T-cell (primary cell): ENCODE measurements at regions not wholly inside any gene's neighbourhood (a gene's known extent, or its start where the extent isn't known, plus 50 kb on each side); places are given as distances from the start of the nearest gene placed in this dataset.
A peak's percentile ranks its signal among the peaks of the same experiment; 100 is the strongest.

Experiments used
- ATAC-seq, 4 experiments: fragments of 200-7000 bp in 3 of 4; fragments of 150-1000 bp in 1 of 4; cut with Tn5 transposase; replicated peaks in 1 of 4; 1 replicate in 3 of 4; 2 replicates in 1 of 4; pipeline ENCODE4 v1.10.0; 2021; ENCODE audit warnings: moderate library complexity in 3 of 4, mild to moderate bottlenecking in 2 of 4, moderate number of reproducible peaks in 1 of 4
- CTCF ChIA-PET, 2 donors: fragments of 300-600 bp; sonication (Branson Sonifier 250); formaldehyde crosslinking; loops; one replicate each; lab custom pipeline; 2022; ENCODE audit warnings: antibody characterized with exemption in 2 of 2; lab: Charles Lee
- POLR2A ChIA-PET, 2 donors: fragments of 300-600 bp; sonication (Branson Sonifier 250); formaldehyde crosslinking; loops; one replicate each; lab custom pipeline; 2022; ENCODE audit warnings: antibody characterized with exemption in 2 of 2; lab: Charles Lee
- DNase-seq, 35 experiments: peaks; one replicate each; pipeline versions ENCODE4 v3.0.0 to v3.0.0-alpha.2; 2013 to 2023
- H3K27ac ChIP-seq: one replicate; pipeline ENCODE4 v1.5.1; 2013; ENCODE audit warnings: low read length
- H3K27me3 ChIP-seq, 2 experiments: replicated peaks in 1 of 2; 1 replicate in 1 of 2; 2 replicates in 1 of 2; pipeline versions ENCODE4 v1.6.1 to v1.7.0; 2013; ENCODE audit warnings: low read length in 1 of 2, mixed read lengths in 1 of 2; ENCODE audit not compliant: control insufficient read depth in 2 of 2, insufficient read depth in 2 of 2; ENCODE audit errors: extremely low read depth in 1 of 2
- H3K36me3 ChIP-seq, 2 donors: 1 replicate in 1 of 2; 2 replicates in 1 of 2; pipeline versions ENCODE4 v1.6.1 to v1.7.0; 2013; ENCODE audit warnings: low read length in 1 of 2; ENCODE audit not compliant: control insufficient read depth in 2 of 2, insufficient read depth in 1 of 2; ENCODE audit errors: extremely low read depth in 1 of 2
- H3K4me1 ChIP-seq, 2 experiments: 1 replicate in 1 of 2; 2 replicates in 1 of 2; pipeline versions ENCODE4 v1.6.1 to v1.7.0; 2013; ENCODE audit warnings: low read length in 2 of 2, mixed read lengths in 1 of 2; ENCODE audit not compliant: insufficient read depth in 2 of 2, control insufficient read depth in 1 of 2; ENCODE audit errors: extremely low read depth in 1 of 2
- H3K4me3 ChIP-seq, 2 donors: 1 replicate in 1 of 2; 2 replicates in 1 of 2; pipeline versions ENCODE4 v1.5.1 to v1.7.0; 2013; ENCODE audit warnings: mild to moderate bottlenecking in 2 of 2, low read length in 1 of 2, moderate library complexity in 1 of 2; ENCODE audit not compliant: control insufficient read depth in 1 of 2; ENCODE audit errors: extremely low read depth in 1 of 2
- H3K9me3 ChIP-seq: 2 replicates; pipeline ENCODE4 v1.7.0; 2013
- H3K27ac Mint-ChIP-seq, 2 donors: one replicate each; pipeline ENCODE4 v1.8.0; 2020 to 2021; ENCODE audit warnings: mild to moderate bottlenecking in 2 of 2, mixed read lengths in 2 of 2
- H3K27me3 Mint-ChIP-seq, 2 donors: one replicate each; pipeline ENCODE4 v1.8.0; 2021 to 2022; ENCODE audit warnings: mixed read lengths in 2 of 2
- H3K36me3 Mint-ChIP-seq: one replicate; pipeline ENCODE4 v1.8.0; 2021; ENCODE audit warnings: mixed read lengths
- H3K4me1 Mint-ChIP-seq, 3 donors: one replicate each; pipeline ENCODE4 v1.8.0; 2020 to 2022; ENCODE audit warnings: mixed read lengths in 3 of 3, mild to moderate bottlenecking in 1 of 3
- H3K4me3 Mint-ChIP-seq, 3 donors: one replicate each; pipeline ENCODE4 v1.8.0; 2020 to 2022; ENCODE audit warnings: mild to moderate bottlenecking in 3 of 3, mixed read lengths in 3 of 3, moderate library complexity in 3 of 3
- H3K9me3 Mint-ChIP-seq, 3 donors: one replicate each; pipeline ENCODE4 v1.8.0; 2020 to 2022; ENCODE audit warnings: mixed read lengths in 3 of 3
- WGBS: methylation state at CpG from one replicate; pipeline ENCODE4 v1.1.5; 2013; ENCODE audit warnings: missing lambda C conversion rate; ENCODE audit not compliant: insufficient coverage; 5-methylcytosine and 5-hydroxymethylcytosine counted together

- WGBS, result 91% methylated on average over 22 of the region's 22 CpGs
- H3K4me3 Mint-ChIP-seq, result no peak overlapping the region
- no peak for DNase-seq
These were observed 226.0 kb upstream of the ADARB2 start for GRCh38 chr10:1963341-1963740.

GRCh38 chr10:1961989-1962388, 224.7 kb upstream of the ADARB2 start:
- ATAC-seq, result no peak
- no peak overlapping the region for H3K4me3 ChIP-seq
- CTCF ChIA-PET, result no interaction called here
- H3K4me1 ChIP-seq, result no peaks in the 10 kb centered on the region
- Mint-ChIP-seq H3K9me3 (no peaks in the 10 kb centered on the region), H3K4me3 (no peak overlapping the region), H3K27me3 (no peaks in the 10 kb centered on the region), H3K4me1 (peaks cover 0 to 18% (median 3%) of the 10 kb centered on the region in 3 donors), H3K36me3 (no peaks in the 10 kb centered on the region), H3K27ac (no peak overlapping the region)
- no peak overlapping the region for H3K27ac ChIP-seq
- WGBS, result 100% methylated on average over 1 of the region's 2 CpGs
- H3K9me3 ChIP-seq, result no peaks in the 10 kb centered on the region
- no peak for DNase-seq
- no peaks in the 10 kb centered on the region for H3K36me3 ChIP-seq
- H3K27me3 ChIP-seq, result peaks cover 0 to 4% of the 10 kb centered on the region in 2 experiments
- POLR2A ChIA-PET, result no interaction called here

More at GRCh38 chr10:1963341-1963740, 226.0 kb upstream of the ADARB2 start:
- no peaks in the 10 kb centered on the region for H3K9me3 Mint-ChIP-seq
- no peaks in the 10 kb centered on the region for H3K27me3 Mint-ChIP-seq
- Histone ChIP-seq H3K36me3 (no peaks in the 10 kb centered on the region), H3K4me1 (no peaks in the 10 kb centered on the region), H3K4me3 (no peak overlapping the region), H3K27me3 (peaks cover 0 to 4% of the 10 kb centered on the region in 2 experiments), H3K27ac (no peak overlapping the region), H3K9me3 (no peaks in the 10 kb centered on the region)
- H3K36me3 Mint-ChIP-seq, result no peaks in the 10 kb centered on the region
- peaks cover 0 to 6% (median 0%) of the 10 kb centered on the region in 3 donors for H3K4me1 Mint-ChIP-seq
- CTCF ChIA-PET, result no interaction called here
- POLR2A ChIA-PET, result interaction anchor here in 1 of 2 donors (0.6 kb wide), 1 partner anchor 16 kb away, joined by 5 read pairs; no protein-coding TSS in a partner anchor
- no peak for ATAC-seq
- no peak overlapping the region for H3K27ac Mint-ChIP-seq

- POLR2A ChIA-PET, result no interaction called here
These were observed 223.7 kb upstream of the ADARB2 start for GRCh38 chr10:1960982-1961381.

GRCh38 chr10:1957057-1957456, 219.7 kb upstream of the ADARB2 start:
- WGBS, result 33% methylated on average over 1 of the region's 4 CpGs
- H3K27me3 Mint-ChIP-seq, result no peaks in the 10 kb centered on the region
- no peaks in the 10 kb centered on the region for H3K9me3 Mint-ChIP-seq
- peaks cover 0 to 24% (median 3%) of the 10 kb centered on the region in 3 donors for H3K4me1 Mint-ChIP-seq
- H3K4me3 ChIP-seq, result no peak overlapping the region
- H3K27ac Mint-ChIP-seq, result no peak overlapping the region
- H3K4me1 ChIP-seq, result no peaks in the 10 kb centered on the region
- ATAC-seq (peak in 1 of 4 experiments; percentile 23), DNase-seq (peak in 1 of 35 experiments; percentile 11)
- H3K4me3 Mint-ChIP-seq, result no peak overlapping the region
- no peaks in the 10 kb centered on the region for H3K36me3 ChIP-seq
- H3K9me3 ChIP-seq, result no peaks in the 10 kb centered on the region
- ChIA-PET CTCF (no interaction called here), POLR2A (no interaction called here)
- no peaks in the 10 kb centered on the region for H3K36me3 Mint-ChIP-seq
- H3K27ac ChIP-seq, result no peak overlapping the region
- no peaks in the 10 kb centered on the region for H3K27me3 ChIP-seq

More at GRCh38 chr10:1960982-1961381, 223.7 kb upstream of the ADARB2 start:
- Mint-ChIP-seq H3K9me3 (no peaks in the 10 kb centered on the region), H3K27me3 (no peaks in the 10 kb centered on the region), H3K27ac (no peak overlapping the region), H3K4me1 (peaks cover 0 to 24% (median 3%) of the 10 kb centered on the region in 3 donors), H3K36me3 (no peaks in the 10 kb centered on the region), H3K4me3 (no peak overlapping the region)
- no peak overlapping the region for H3K4me3 ChIP-seq
- ATAC-seq, result no peak
- DNase-seq, result no peak
- H3K36me3 ChIP-seq, result no peaks in the 10 kb centered on the region
- peaks cover 0 to 4% of the 10 kb centered on the region in 2 experiments for H3K27me3 ChIP-seq
- CTCF ChIA-PET, result no interaction called here
- no CpG with 5 or more reads among the region's 2 CpGs for WGBS
- no peaks in the 10 kb centered on the region for H3K4me1 ChIP-seq
- H3K27ac ChIP-seq, result no peak overlapping the region
- H3K9me3 ChIP-seq, result no peaks in the 10 kb centered on the region

GRCh38 chr10:1954300-1954699, 217.0 kb upstream of the ADARB2 start:
- no peaks in the 10 kb centered on the region for H3K4me1 ChIP-seq
- Mint-ChIP-seq H3K36me3 (no peaks in the 10 kb centered on the region), H3K9me3 (no peaks in the 10 kb centered on the region), H3K4me3 (no peak overlapping the region), H3K27ac (no peak overlapping the region), H3K4me1 (peaks cover 0 to 25% (median 3%) of the 10 kb centered on the region in 3 donors), H3K27me3 (no peaks in the 10 kb centered on the region)
- ATAC-seq (no peak), DNase-seq (no peak)
- H3K4me3 ChIP-seq, result no peak overlapping the region
- POLR2A ChIA-PET, result interaction anchor here in 1 of 2 donors (1.1 to 1.2 kb wide), 2 partner anchors 16 to 65 kb away, joined by 3 read pairs; no protein-coding TSS in a partner anchor
- H3K27ac ChIP-seq, result no peak overlapping the region
- H3K27me3 ChIP-seq, result no peaks in the 10 kb centered on the region
- no peaks in the 10 kb centered on the region for H3K36me3 ChIP-seq
- CTCF ChIA-PET, result no interaction called here
- no CpG with 5 or more reads among the region's 3 CpGs for WGBS
- no peaks in the 10 kb centered on the region for H3K9me3 ChIP-seq

GRCh38 chr10:1952126-1953095, 215.1 kb upstream of the ADARB2 start:
- Histone ChIP-seq H3K4me3 (no peak overlapping the region), H3K27me3 (no peaks in the 10 kb centered on the region), H3K4me1 (no peaks in the 10 kb centered on the region), H3K27ac (no peak overlapping the region), H3K36me3 (no peaks in the 10 kb centered on the region), H3K9me3 (no peaks in the 10 kb centered on the region)
- Mint-ChIP-seq H3K27me3 (no peaks in the 10 kb centered on the region), H3K36me3 (no peaks in the 10 kb centered on the region), H3K4me3 (no peak overlapping the region), H3K4me1 (peaks cover 0 to 21% (median 3%) of the 10 kb centered on the region in 3 donors), H3K27ac (no peak overlapping the region), H3K9me3 (no peaks in the 10 kb centered on the region)
- no peak for DNase-seq
- ATAC-seq, result no peak
- ChIA-PET POLR2A (no interaction called here), CTCF (no interaction called here)
- 96% methylated on average over 49 of the region's 55 CpGs for WGBS
